HG03280 (cell line): ENCODE measurements at regions not wholly inside any gene's neighbourhood (a gene's known extent, or its start where the extent isn't known, plus 50 kb on each side); places are given as distances from the start of the nearest gene placed in this dataset.
"Not testable (repeated sequence)": the region's sequence is repeated elsewhere in the genome, so short reads cannot be mapped to it uniquely, and the experiment has no call there.

Experiments used
- ATAC-seq: cut with Tn5 transposase; IDR thresholded peaks from one replicate; pipeline ENCODE4 v1.9.1; 2021; ENCODE audit warnings: mild to moderate bottlenecking, moderate library complexity; ENCODE audit not compliant: unreplicated experiment

- no peak for ATAC-seq
Observed at GRCh38 chr3:194860725-194861124, 175.0 kb downstream of the FAM43A start.

GRCh38 chr3:194861375-194861774 is 175.7 kb downstream of the FAM43A start:
- ATAC-seq, result no peak

- ATAC-seq, result no peak
Observed at GRCh38 chr3:194865061-194865460, 179.4 kb downstream of the FAM43A start.

DNA sequence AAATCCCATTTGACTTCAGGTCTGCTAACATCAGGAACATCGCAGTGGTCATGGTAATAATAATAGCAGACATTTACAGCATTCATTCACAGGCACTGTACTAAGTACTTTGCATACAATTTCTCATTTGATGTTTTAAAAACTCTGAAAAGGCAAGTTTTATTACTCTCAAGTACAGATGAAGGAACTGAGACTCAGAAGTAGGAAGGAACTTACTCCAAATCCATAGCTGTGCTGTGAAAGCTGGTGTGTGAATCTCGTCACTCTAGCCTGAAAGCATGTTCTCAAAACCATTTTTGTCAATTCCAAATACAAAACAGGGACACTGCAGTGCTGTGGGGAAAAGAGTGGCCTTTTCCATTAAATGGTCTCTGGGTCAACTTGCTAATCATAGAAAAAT is 179.9 kb downstream of the FAM43A start:
- ATAC-seq, result no peak

DNA sequence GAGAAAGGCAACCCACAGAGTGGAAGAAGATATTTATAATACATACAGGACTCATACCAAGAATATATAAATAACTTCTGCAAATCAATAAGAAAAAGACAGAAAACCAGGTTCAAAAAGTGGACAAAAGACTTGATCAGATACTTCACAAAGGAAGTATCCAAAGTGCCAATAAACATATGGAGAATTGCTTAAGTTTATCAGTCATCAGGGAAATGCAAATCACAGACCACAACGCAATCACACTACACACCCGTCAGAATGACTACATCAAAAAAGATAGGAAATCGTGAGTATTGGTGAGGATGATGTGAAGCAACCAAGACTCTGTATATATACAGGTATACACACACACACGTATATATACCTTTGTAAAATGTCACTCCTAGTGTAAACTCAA is 180.6 kb downstream of the FAM43A start:
- ATAC-seq, result no peak

- ATAC-seq, result no peak
Observed at GRCh38 chr3:194867270-194867983, 181.7 kb downstream of the FAM43A start.

DNA sequence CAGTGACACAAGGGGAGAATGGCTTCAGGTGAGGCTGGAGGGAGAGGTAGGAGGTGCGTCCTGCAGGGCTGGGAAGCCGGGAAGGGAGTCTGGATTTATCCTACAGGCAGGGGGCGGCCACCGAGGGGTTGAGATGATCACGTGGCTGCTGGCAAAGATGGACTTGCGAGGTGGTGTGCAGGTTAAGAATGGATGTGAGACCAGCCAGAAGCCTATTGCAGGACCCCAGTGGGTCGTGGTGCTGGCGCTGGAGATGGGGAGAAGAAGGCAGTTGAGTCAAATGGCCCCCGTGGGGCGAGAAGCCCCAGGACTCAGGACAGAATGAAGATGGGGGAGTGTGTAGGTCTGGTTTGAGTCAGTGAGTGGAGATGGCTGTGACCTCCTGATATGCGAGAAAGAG is 183.1 kb downstream of the FAM43A start:
- ATAC-seq, result no peak

GRCh38 chr3:194869482-194870169 is 183.9 kb downstream of the FAM43A start:
- ATAC-seq, result no peak

- ATAC-seq, result no peak
Observed at GRCh38 chr3:194870394-194871110, 184.9 kb downstream of the FAM43A start.

DNA sequence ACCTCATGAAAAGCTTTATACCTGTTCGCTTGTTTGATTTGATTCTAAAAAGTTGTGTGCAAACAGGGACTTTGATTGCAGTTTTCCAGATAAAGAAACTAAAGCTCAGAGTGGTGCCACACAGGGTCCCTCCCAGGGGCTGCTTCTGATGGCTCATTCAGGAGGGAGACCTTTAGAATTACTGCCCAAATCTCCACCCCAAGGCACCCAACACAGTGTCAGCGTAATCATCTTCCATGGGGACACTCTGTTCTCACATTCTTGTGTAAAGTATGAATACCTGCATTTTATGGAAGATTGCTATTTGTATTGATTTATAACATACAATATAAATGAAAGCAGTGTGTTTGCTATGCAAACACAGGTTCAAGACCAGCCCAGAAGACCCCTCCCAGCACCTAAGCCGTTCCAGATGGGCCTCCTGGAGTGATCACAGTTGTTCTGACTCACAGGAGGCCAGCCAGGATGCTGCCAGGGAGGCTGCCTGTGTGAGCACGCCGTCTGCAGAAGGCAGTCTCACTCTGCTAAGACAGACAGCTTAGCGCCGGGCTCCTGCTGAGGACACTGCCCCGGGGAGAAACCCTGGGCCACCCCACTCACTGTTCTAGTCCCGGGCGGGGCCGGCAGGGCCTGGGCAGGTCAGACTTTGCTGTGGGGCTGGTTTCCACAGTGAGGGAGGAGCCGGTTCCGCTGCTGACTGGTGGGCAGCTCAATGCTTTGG is 185.6 kb downstream of the FAM43A start:
- ATAC-seq, result no peak

- no peak for ATAC-seq
Observed at GRCh38 chr3:194871864-194872668, 186.4 kb downstream of the FAM43A start.

DNA sequence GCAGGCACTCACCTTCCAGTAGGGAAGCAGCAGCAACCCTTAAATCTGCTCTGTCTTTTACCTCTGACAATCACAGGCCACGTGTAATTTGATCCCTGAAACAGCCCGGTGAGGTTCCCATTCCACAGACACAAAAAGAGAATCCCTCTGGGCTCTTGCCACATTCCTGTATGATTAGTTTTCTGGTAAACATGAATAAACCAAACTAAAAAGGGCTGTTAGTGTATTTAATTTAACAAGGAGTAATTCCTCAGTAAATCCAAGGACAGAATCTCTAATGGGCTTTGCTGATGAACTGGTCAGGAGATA is 186.9 kb downstream of the FAM43A start:
- no peak for ATAC-seq

DNA sequence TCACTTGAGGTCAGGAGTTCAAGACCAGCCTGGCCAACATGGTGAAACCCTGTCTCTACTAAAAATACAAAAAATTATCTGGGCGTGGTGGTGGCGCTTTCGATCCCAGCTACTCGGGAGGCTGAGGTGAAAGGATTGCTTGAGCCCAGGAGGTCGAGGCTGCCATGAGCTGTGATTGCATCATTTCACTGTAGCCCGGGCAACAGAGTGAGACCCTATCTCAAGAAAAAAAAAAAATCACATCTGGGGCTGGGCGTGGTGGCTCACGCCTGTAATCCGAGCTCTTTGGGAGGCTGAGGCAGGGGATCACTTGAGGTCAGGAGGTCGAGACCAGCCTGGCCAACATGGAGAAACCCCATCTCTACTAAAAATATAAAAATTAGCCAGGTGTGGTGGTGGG is 187.8 kb downstream of the FAM43A start:
- not testable (repeated sequence) for ATAC-seq

DNA sequence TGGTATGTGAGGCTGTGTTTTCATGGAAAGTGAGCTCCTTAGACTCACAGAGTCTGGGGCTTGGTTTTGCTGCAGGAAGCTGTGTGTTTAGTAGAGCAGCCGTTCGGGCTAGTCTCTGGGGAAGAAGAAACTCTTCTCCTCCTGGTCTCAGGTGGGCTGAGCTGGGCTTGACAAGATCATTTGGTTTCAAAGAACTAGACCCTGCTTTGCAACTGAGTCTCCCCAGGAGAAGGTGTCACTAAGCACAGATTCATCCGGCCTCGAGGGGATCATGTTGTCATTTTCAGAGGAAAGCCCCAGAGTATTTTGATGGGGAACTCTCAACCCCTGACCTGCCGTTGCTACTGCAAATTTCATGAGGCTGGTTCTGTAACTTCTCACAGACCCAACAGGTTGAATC is 188.5 kb downstream of the FAM43A start:
- ATAC-seq, result no peak

DNA sequence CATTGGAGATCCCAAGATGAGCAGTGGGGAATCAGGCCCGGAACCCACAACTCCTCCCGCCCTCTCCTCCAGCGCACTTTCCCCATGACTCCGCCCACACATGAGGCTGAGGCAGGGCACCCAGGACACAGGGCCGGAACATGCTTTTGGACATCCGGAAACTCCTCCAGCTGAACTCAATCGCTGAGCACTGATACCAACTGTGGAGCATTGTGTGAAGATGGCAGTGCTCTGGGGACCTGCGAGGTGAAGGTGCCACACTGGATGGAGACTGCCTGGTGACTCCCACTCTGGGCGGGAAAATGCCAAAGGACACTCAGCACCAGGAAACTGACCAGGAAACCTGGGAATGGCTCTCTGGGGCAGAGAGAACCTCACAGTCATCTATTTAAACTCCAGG is 189.1 kb downstream of the FAM43A start:
- no peak for ATAC-seq

DNA sequence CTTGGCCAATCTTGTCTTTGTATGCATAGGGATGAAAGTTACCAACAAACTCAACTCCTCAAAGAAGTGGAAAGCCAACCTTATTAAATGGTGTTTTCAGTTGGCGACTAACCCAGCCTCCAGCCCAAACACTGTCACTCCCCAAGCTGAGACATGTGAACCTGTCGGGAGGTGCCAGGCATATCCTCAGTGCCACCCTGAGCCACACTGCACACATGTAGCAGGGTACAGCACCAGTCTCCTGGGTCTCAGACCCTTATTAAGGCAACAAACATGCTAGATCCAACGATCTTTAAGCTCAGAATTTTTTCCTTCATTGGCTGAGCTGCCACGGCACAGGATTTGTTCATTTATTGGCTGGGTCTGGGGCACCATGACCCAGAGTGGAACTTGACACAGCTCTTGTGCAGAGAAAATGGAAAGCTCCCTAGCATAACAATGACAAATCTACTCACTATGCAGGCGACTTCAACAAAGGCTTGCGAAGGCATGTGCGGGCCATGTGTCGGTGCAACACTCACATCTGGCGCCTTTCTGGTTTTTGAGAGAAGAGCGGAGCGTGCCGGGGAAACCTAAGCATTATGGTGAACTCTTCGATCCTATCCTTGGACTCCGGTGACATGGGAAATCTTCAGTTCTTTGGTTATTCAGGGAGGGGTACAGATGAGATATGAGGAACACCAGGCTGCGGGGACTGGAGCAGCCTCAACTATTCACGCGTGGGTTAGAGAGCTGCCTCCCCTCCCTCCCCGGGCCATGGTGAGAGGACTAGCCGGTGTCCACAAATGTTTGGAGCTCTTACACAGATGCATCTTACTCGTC is 190.1 kb downstream of the FAM43A start:
- ATAC-seq, result no peak

GRCh38 chr3:194876403-194877095 is 190.9 kb downstream of the FAM43A start:
- no peak for ATAC-seq

DNA sequence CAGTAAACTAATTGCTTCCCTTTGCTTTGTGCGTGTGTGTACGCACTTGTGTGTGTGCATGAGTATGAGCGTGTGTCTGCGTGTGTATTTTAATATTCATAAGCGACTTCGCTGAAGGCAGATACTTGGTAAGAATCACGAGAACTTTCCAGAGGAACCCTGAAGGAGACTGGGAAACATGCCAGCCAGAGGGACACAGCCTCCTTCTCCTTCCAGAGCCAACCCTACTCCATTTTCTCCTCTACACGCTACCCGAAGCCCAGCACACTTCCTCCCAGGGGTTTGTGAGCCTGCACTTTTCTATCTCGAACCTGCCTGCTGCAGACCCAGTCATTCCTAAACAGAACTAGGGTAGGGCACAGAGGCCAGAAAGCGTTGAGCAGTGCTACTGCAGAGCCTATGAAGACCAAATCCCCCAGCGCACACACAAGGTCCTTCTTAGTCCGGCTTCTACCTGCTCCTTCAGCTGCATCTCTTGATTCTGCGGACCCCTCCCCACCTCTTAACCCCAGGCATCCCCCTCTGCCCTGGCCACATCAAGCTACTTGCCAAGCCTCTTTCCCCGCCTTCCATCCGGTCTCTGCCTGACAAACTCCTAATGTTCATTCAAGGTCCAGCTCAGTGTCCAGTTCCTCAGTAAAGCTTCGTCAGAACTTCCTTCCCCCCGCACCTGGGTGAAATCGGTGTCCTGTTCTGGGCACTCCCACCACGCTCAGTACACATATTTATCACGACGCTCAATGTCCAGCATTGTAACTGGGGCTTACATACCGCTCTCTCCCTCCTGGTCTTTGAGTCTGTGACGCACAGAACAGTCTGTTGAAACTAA is 191.8 kb downstream of the FAM43A start:
- ATAC-seq, result no peak
